ENCODE measurements at regions not wholly inside any gene's neighbourhood (a gene's known extent, or its start where the extent isn't known, plus 50 kb on each side); places are given as distances from the start of the nearest gene placed in this dataset.

GRCh38 chr12:33818313-33818712 is 204.0 kb upstream of the ALG10 start:
- intact Hi-C loops (cut with DNase I), result no loop called here
- Histone ChIP-seq H3K36me3 (no peaks in the 10 kb centered on the region), H3K4me1 (no peaks in the 10 kb centered on the region), H3K27me3 (no peaks in the 10 kb centered on the region), H3K27ac (no peak overlapping the region), H3K9me3 (no peaks in the 10 kb centered on the region), H3K4me3 (no peak overlapping the region)
- 60% methylated on average over 4 of the region's 5 CpGs for WGBS (ENCODE audit: insufficient coverage, low coverage, low lambda C conversion rate, missing lambda C conversion rate)
- no peak for DNase-seq
- peak in 1 of 4 donors; percentile 25 for ATAC-seq
- no peak for TF ChIP-seq POLR2A (IDR thresholded peaks at IDR 0.05)
- TF ChIP-seq, protein P1, sequence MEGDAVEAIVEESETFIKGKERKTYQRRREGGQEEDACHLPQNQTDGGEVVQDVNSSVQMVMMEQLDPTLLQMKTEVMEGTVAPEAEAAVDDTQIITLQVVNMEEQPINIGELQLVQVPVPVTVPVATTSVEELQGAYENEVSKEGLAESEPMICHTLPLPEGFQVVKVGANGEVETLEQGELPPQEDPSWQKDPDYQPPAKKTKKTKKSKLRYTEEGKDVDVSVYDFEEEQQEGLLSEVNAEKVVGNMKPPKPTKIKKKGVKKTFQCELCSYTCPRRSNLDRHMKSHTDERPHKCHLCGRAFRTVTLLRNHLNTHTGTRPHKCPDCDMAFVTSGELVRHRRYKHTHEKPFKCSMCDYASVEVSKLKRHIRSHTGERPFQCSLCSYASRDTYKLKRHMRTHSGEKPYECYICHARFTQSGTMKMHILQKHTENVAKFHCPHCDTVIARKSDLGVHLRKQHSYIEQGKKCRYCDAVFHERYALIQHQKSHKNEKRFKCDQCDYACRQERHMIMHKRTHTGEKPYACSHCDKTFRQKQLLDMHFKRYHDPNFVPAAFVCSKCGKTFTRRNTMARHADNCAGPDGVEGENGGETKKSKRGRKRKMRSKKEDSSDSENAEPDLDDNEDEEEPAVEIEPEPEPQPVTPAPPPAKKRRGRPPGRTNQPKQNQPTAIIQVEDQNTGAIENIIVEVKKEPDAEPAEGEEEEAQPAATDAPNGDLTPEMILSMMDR (IDR thresholded peaks at IDR 0.05), result no peak

DNA sequence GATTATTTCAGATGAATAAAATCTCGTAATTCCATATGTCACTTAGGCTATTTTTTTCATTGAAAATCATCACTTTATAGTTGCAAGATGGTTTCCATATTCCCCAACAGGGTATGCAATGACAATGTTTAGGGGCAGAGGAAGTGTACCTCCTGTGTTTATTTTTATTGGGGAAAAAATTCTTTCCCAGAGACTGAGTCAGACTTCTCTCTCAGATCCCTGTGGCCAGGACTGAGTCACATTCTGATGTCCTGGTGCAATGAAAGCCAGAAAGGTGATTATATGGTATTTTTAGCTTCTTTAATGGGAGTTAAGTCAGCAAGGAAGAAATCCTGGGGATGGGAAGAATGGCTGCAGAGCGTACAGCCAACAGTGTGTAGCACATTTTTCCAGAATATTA is 196.9 kb upstream of the ALG10 start:
- Histone ChIP-seq H3K27me3 (no peaks in the 10 kb centered on the region), H3K9me3 (no peaks in the 10 kb centered on the region), H3K4me1 (no peaks in the 10 kb centered on the region), H3K4me3 (no peak overlapping the region), H3K36me3 (no peaks in the 10 kb centered on the region), H3K27ac (no peak overlapping the region)
- no peak for TF ChIP-seq POLR2A (IDR thresholded peaks at IDR 0.05)
- TF ChIP-seq, protein P1 (IDR thresholded peaks at IDR 0.05), result no peak
- ATAC-seq, result no peak
- no peak for DNase-seq
- WGBS (ENCODE audit: insufficient coverage, low coverage, low lambda C conversion rate, missing lambda C conversion rate), result 39% methylated on average over 2 of the region's 2 CpGs
- intact Hi-C loops (cut with DNase I), result no loop called here

DNA sequence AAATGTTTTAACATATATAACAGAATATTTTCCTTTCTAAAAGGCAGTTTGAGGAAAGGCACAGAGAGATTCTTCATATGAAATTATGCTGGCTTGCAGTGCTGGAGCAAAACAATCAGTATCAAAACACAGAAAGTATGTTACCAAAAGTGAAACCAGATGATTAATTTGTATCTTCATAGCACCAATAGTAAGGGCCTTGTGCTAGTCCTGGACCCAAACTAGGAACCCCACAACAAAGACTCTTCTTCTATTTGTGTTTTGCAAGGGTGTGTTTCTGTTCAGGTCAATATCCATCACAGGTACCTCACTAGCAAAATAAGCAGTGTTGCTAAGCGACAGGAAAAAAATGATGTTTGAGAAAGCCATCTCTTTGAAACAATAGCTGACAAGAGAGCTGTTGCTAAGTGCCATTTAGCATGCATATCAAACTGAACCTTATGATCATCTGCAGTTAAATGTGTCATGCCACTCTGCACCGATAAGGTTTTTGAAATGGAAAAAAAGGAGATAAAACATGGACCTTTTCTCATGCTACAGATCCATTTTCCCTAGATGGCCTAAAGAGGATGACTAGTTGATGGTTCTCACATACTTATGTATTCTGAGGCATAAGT is 196.2 kb upstream of the ALG10 start:
- TF ChIP-seq, protein P1 (IDR thresholded peaks at IDR 0.05), result no peak
- TF ChIP-seq POLR2A (IDR thresholded peaks at IDR 0.05), result no peak
- WGBS (ENCODE audit: insufficient coverage, low coverage, low lambda C conversion rate, missing lambda C conversion rate), result 53% methylated on average over 2 of the region's 2 CpGs
- H3K9me3 ChIP-seq, result no peaks in the 10 kb centered on the region
- no peaks in the 10 kb centered on the region for H3K27me3 ChIP-seq
- H3K4me1 ChIP-seq, result no peaks in the 10 kb centered on the region
- no peak for ATAC-seq
- intact Hi-C loops (cut with DNase I), result no loop called here
- H3K4me3 ChIP-seq, result no peak overlapping the region
- H3K27ac ChIP-seq, result no peak overlapping the region
- H3K36me3 ChIP-seq, result no peaks in the 10 kb centered on the region
- no peak for DNase-seq

GRCh38 chr12:33828326-33828725 is 194.0 kb upstream of the ALG10 start:
- no peaks in the 10 kb centered on the region for H3K36me3 ChIP-seq
- TF ChIP-seq POLR2A (IDR thresholded peaks at IDR 0.05), result no peak
- H3K9me3 ChIP-seq, result no peaks in the 10 kb centered on the region
- no peak overlapping the region for H3K4me3 ChIP-seq
- H3K27ac ChIP-seq, result no peak overlapping the region
- ATAC-seq (no peak), DNase-seq (no peak)
- intact Hi-C loops (cut with DNase I), result no loop called here
- no peaks in the 10 kb centered on the region for H3K4me1 ChIP-seq
- WGBS (ENCODE audit: insufficient coverage, low coverage, low lambda C conversion rate, missing lambda C conversion rate), result 30% methylated on average over 1 of the region's 1 CpG
- no peaks in the 10 kb centered on the region for H3K27me3 ChIP-seq

GRCh38 chr12:33830070-33830469 is 192.2 kb upstream of the ALG10 start:
- H3K4me3 ChIP-seq, result no peak overlapping the region
- no peaks in the 10 kb centered on the region for H3K27me3 ChIP-seq
- no peaks in the 10 kb centered on the region for H3K9me3 ChIP-seq
- no peak for DNase-seq
- H3K4me1 ChIP-seq, result no peaks in the 10 kb centered on the region
- ATAC-seq, result no peak
- TF ChIP-seq, protein P1 (IDR thresholded peaks at IDR 0.05), result no peak
- TF ChIP-seq POLR2A (IDR thresholded peaks at IDR 0.05), result no peak
- WGBS (ENCODE audit: insufficient coverage, low coverage, low lambda C conversion rate, missing lambda C conversion rate), result 50% methylated on average over 1 of the region's 2 CpGs
- intact Hi-C loops (cut with DNase I), result no loop called here
- no peak overlapping the region for H3K27ac ChIP-seq
- no peaks in the 10 kb centered on the region for H3K36me3 ChIP-seq
